ENCODE measurements at regions not wholly inside any gene's neighbourhood (a gene's known extent, or its start where the extent isn't known, plus 50 kb on each side); places are given as distances from the start of the nearest gene placed in this dataset.

GRCh38 chr12:19972325-19973288 lies 395.7 kb upstream of the PDE3A start:
- TF ChIP-seq CTCF (IDR thresholded peaks at IDR 0.05; ENCODE audit: low read depth, low read length, missing input control): no peak
- no peak for TF ChIP-seq MAX (IDR thresholded peaks at IDR 0.05)
- TF ChIP-seq, protein P1, sequence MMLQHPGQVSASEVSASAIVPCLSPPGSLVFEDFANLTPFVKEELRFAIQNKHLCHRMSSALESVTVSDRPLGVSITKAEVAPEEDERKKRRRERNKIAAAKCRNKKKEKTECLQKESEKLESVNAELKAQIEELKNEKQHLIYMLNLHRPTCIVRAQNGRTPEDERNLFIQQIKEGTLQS (IDR thresholded peaks at IDR 0.05): no peak
- TF ChIP-seq FOXA2 (IDR thresholded peaks at IDR 0.05): no peak
- TF ChIP-seq SP1 (IDR thresholded peaks at IDR 0.05): no peak
- no peak for TF ChIP-seq JUND (IDR thresholded peaks at IDR 0.05)
- TF ChIP-seq YY1 (IDR thresholded peaks at IDR 0.05): no peak
- TF ChIP-seq REST (IDR thresholded peaks at IDR 0.05): no peak
- TF ChIP-seq, protein P2, sequence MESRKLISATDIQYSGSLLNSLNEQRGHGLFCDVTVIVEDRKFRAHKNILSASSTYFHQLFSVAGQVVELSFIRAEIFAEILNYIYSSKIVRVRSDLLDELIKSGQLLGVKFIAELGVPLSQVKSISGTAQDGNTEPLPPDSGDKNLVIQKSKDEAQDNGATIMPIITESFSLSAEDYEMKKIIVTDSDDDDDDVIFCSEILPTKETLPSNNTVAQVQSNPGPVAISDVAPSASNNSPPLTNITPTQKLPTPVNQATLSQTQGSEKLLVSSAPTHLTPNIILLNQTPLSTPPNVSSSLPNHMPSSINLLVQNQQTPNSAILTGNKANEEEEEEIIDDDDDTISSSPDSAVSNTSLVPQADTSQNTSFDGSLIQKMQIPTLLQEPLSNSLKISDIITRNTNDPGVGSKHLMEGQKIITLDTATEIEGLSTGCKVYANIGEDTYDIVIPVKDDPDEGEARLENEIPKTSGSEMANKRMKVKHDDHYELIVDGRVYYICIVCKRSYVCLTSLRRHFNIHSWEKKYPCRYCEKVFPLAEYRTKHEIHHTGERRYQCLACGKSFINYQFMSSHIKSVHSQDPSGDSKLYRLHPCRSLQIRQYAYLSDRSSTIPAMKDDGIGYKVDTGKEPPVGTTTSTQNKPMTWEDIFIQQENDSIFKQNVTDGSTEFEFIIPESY (IDR thresholded peaks at IDR 0.05): no peak
